GM23338 (cell line): ENCODE measurements at regions not wholly inside any gene's neighbourhood (a gene's known extent, or its start where the extent isn't known, plus 50 kb on each side); places are given as distances from the start of the nearest gene placed in this dataset.

Experiments used
- CREB1 ChIP-seq: fragments of 250-450 bp; sonication (Bioruptor Pico); IDR thresholded peaks from 2 replicates; pipeline ENCODE4 v1.5.0; 2020; ENCODE audit warnings: low read depth, mild to moderate bottlenecking, moderate library complexity
- EZH2 ChIP-seq: fragments of 200-600 bp; sonication (generic); IDR thresholded peaks from one replicate; pipeline ENCODE4 v1.8.0; 2017; ENCODE audit warnings: antibody characterized with exemption, mild to moderate bottlenecking, low read depth; ENCODE audit not compliant: unreplicated experiment
- EZH2phosphoT487 ChIP-seq: fragments of 200-600 bp; sonication (generic); IDR thresholded peaks from one replicate; pipeline ENCODE4 v1.8.1; 2018; ENCODE audit warnings: antibody characterized with exemption; ENCODE audit not compliant: unreplicated experiment
- JUNB ChIP-seq: IDR thresholded peaks from one replicate; pipeline ENCODE4 v1.6.1; 2016; ENCODE audit warnings: antibody characterized with exemption; ENCODE audit not compliant: unreplicated experiment
- NANOG ChIP-seq: IDR thresholded peaks from 2 replicates; pipeline ENCODE4 v1.6.1; 2016; ENCODE audit warnings: antibody characterized with exemption, borderline replicate concordance
- POLR2AphosphoS5 ChIP-seq: IDR thresholded peaks from 2 replicates; pipeline ENCODE4 v1.6.1; 2016; ENCODE audit warnings: antibody characterized with exemption, low read depth
- STAT1 ChIP-seq: IDR thresholded peaks from one replicate; pipeline ENCODE4 v1.6.1; 2016; ENCODE audit warnings: antibody characterized with exemption; ENCODE audit not compliant: unreplicated experiment
- ZNF114 ChIP-seq: fragments of 250-450 bp; sonication (Bioruptor Pico); IDR thresholded peaks from 2 replicates; pipeline ENCODE4 v1.5.0; 2020; ENCODE audit warnings: mild to moderate bottlenecking, moderate library complexity
- ZNF462 ChIP-seq: fragments of 250-450 bp; sonication (Bioruptor Pico); IDR thresholded peaks from 2 replicates; pipeline ENCODE4 v1.5.0; 2020; ENCODE audit warnings: mild to moderate bottlenecking, moderate library complexity
- TF ChIP-seq, protein P1 (sequence below), 2 experiments: fragments of 200-600 bp in 1 of 2; sonication (generic) in 1 of 2; conservative IDR thresholded peaks; 2 replicates each; pipeline versions ENCODE4 v1.5.1 to v1.6.1; 2016 to 2017; ENCODE audit warnings: antibody characterized with exemption in 2 of 2, low read depth in 2 of 2, mild to moderate bottlenecking in 2 of 2, moderate library complexity in 1 of 2
- TF ChIP-seq, protein P2 (sequence below): IDR thresholded peaks from one replicate; pipeline ENCODE4 v1.6.1; 2018; ENCODE audit warnings: antibody characterized with exemption; ENCODE audit not compliant: unreplicated experiment
- TF ChIP-seq, protein P3 (sequence below): IDR thresholded peaks from 2 replicates; pipeline ENCODE4 v1.6.1; 2016; ENCODE audit warnings: antibody characterized with exemption

GRCh38 chr22:22151308-22151707 is 93.3 kb upstream of the VPREB1 start:
- TF ChIP-seq CREB1 (no peak), POLR2AphosphoS5 (no peak), EZH2 (peak; percentile 36), EZH2phosphoT487 (no peak), ZNF114 (CRISPR knock-in tag) (no peak), ZNF462 (CRISPR knock-in tag) (no peak), JUNB (no peak), STAT1 (no peak), NANOG (no peak)
- TF ChIP-seq, protein P1, sequence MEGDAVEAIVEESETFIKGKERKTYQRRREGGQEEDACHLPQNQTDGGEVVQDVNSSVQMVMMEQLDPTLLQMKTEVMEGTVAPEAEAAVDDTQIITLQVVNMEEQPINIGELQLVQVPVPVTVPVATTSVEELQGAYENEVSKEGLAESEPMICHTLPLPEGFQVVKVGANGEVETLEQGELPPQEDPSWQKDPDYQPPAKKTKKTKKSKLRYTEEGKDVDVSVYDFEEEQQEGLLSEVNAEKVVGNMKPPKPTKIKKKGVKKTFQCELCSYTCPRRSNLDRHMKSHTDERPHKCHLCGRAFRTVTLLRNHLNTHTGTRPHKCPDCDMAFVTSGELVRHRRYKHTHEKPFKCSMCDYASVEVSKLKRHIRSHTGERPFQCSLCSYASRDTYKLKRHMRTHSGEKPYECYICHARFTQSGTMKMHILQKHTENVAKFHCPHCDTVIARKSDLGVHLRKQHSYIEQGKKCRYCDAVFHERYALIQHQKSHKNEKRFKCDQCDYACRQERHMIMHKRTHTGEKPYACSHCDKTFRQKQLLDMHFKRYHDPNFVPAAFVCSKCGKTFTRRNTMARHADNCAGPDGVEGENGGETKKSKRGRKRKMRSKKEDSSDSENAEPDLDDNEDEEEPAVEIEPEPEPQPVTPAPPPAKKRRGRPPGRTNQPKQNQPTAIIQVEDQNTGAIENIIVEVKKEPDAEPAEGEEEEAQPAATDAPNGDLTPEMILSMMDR (conservative IDR thresholded peaks at IDR 0.05; ENCODE audit: low read depth in 2 of 2) = no peak
- TF ChIP-seq, protein P2, sequence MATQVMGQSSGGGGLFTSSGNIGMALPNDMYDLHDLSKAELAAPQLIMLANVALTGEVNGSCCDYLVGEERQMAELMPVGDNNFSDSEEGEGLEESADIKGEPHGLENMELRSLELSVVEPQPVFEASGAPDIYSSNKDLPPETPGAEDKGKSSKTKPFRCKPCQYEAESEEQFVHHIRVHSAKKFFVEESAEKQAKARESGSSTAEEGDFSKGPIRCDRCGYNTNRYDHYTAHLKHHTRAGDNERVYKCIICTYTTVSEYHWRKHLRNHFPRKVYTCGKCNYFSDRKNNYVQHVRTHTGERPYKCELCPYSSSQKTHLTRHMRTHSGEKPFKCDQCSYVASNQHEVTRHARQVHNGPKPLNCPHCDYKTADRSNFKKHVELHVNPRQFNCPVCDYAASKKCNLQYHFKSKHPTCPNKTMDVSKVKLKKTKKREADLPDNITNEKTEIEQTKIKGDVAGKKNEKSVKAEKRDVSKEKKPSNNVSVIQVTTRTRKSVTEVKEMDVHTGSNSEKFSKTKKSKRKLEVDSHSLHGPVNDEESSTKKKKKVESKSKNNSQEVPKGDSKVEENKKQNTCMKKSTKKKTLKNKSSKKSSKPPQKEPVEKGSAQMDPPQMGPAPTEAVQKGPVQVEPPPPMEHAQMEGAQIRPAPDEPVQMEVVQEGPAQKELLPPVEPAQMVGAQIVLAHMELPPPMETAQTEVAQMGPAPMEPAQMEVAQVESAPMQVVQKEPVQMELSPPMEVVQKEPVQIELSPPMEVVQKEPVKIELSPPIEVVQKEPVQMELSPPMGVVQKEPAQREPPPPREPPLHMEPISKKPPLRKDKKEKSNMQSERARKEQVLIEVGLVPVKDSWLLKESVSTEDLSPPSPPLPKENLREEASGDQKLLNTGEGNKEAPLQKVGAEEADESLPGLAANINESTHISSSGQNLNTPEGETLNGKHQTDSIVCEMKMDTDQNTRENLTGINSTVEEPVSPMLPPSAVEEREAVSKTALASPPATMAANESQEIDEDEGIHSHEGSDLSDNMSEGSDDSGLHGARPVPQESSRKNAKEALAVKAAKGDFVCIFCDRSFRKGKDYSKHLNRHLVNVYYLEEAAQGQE = no peak
- TF ChIP-seq, protein P3, sequence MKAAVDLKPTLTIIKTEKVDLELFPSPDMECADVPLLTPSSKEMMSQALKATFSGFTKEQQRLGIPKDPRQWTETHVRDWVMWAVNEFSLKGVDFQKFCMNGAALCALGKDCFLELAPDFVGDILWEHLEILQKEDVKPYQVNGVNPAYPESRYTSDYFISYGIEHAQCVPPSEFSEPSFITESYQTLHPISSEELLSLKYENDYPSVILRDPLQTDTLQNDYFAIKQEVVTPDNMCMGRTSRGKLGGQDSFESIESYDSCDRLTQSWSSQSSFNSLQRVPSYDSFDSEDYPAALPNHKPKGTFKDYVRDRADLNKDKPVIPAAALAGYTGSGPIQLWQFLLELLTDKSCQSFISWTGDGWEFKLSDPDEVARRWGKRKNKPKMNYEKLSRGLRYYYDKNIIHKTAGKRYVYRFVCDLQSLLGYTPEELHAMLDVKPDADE = no peak
